Neural cell (in vitro differentiated cells): ENCODE measurements at regions not wholly inside any gene's neighbourhood (a gene's known extent, or its start where the extent isn't known, plus 50 kb on each side); places are given as distances from the start of the nearest gene placed in this dataset.

Experiments
- H2AFZ ChIP-seq: fragments of 200-600, 300-800 bp; sonication (generic), shearing (Covaris generic); 2 replicates; pipeline ENCODE4 v1.6.0; 2014; ENCODE audit warnings: low read depth, mild to moderate bottlenecking, antibody characterized with exemption, low read length, moderate library complexity
- H3F3A ChIP-seq: fragments of 200-600 bp; shearing (Covaris generic); 2 replicates; pipeline ENCODE4 v1.6.1; 2016; ENCODE audit warnings: mild to moderate bottlenecking, moderate library complexity, mixed read lengths, antibody characterized with exemption, low read length; ENCODE audit not compliant: insufficient read depth, poor library complexity, severe bottlenecking
- H3K27ac ChIP-seq: fragments of 200-600, 300-800 bp; sonication (generic), shearing (Covaris generic); 2 replicates; pipeline ENCODE4 v1.5.1; 2014; ENCODE audit warnings: mild to moderate bottlenecking, low read length, moderate library complexity
- H3K27me3 ChIP-seq: fragments of 300-800, 200-600 bp; sonication (generic), shearing (Covaris generic); 2 replicates; pipeline ENCODE4 v1.6.0; 2014; ENCODE audit warnings: mild to moderate bottlenecking, low read depth, low read length, moderate library complexity; ENCODE audit not compliant: insufficient read depth
- H3K36me3 ChIP-seq: fragments of 300-800, 200-600 bp; sonication (generic), shearing (Covaris generic); 2 replicates; pipeline ENCODE4 v1.5.1; 2014; ENCODE audit warnings: mild to moderate bottlenecking, antibody characterized with exemption, low read length, moderate library complexity; ENCODE audit not compliant: insufficient read depth
- H3K4me2 ChIP-seq: fragments of 300-800, 200-600 bp; sonication (generic), shearing (Covaris generic); 2 replicates; pipeline ENCODE4 v1.6.0; 2014; ENCODE audit warnings: mild to moderate bottlenecking, low read length
- H3K4me3 ChIP-seq: fragments of 300-800, 200-600 bp; sonication (generic), shearing (Covaris generic); 2 replicates; pipeline ENCODE4 v1.5.1; 2014; ENCODE audit warnings: mild to moderate bottlenecking, low read length, moderate library complexity
- H3K79me2 ChIP-seq: fragments of 200-600 bp; shearing (Covaris generic); replicated peaks from 2 replicates; pipeline ENCODE4 v1.6.0; 2014; ENCODE audit warnings: mild to moderate bottlenecking, low read length, moderate library complexity; ENCODE audit not compliant: insufficient read depth
- H3K9ac ChIP-seq: fragments of 300-800, 200-600 bp; sonication (generic), shearing (Covaris generic); 2 replicates; pipeline ENCODE4 v1.6.1; 2016; ENCODE audit warnings: mild to moderate bottlenecking, low read length, mixed read lengths
- H3K9me2 ChIP-seq: fragments of 200-600 bp; shearing (Covaris generic); 2 replicates; pipeline ENCODE4 v1.6.1; 2016; ENCODE audit warnings: mild to moderate bottlenecking, low read length, mixed read lengths; ENCODE audit not compliant: insufficient read depth
- H3K9me3 ChIP-seq: fragments of 200-600, 300-800 bp; sonication (generic), shearing (Covaris generic); 2 replicates; pipeline ENCODE4 v1.6.1; 2016; ENCODE audit warnings: mild to moderate bottlenecking, mixed run types, low read length, moderate library complexity, mixed read lengths
- H4K20me1 ChIP-seq: fragments of 200-600 bp; shearing (Covaris generic); 2 replicates; pipeline ENCODE4 v1.6.1; 2016; ENCODE audit warnings: mild to moderate bottlenecking, mixed run types; ENCODE audit not compliant: insufficient read depth
- EP300 ChIP-seq: fragments of 450-650 bp; conservative IDR thresholded peaks from 2 replicates; pipeline ENCODE4 v1.6.1; 2014; ENCODE audit warnings: antibody characterized with exemption, mild to moderate bottlenecking, moderate library complexity; ENCODE audit not compliant: poor library complexity, severe bottlenecking
- EZH2 ChIP-seq: fragments of 200-600, 300-800 bp; shearing (Covaris generic), sonication (generic); IDR thresholded peaks from 2 replicates; pipeline ENCODE4 v1.6.1; 2014; ENCODE audit warnings: antibody characterized with exemption, low read length, borderline replicate concordance, mild to moderate bottlenecking; ENCODE audit not compliant: insufficient read depth, poor library complexity, severe bottlenecking
- MXI1 ChIP-seq: fragments of 450-650 bp; conservative IDR thresholded peaks from 2 replicates; pipeline ENCODE4 v1.6.1; 2014; ENCODE audit warnings: antibody characterized with exemption, mild to moderate bottlenecking; ENCODE audit not compliant: poor library complexity, severe bottlenecking
- POLR2AphosphoS5 ChIP-seq: IDR thresholded peaks from 2 replicates; pipeline ENCODE4 v1.6.1; 2012
- RAD21 ChIP-seq: fragments of 450-650 bp; conservative IDR thresholded peaks from 2 replicates; pipeline ENCODE4 v1.6.1; 2014; ENCODE audit warnings: antibody characterized with exemption, mild to moderate bottlenecking, moderate library complexity
- SMC3 ChIP-seq: fragments of 450-650 bp; conservative IDR thresholded peaks from 2 replicates; pipeline ENCODE4 v1.6.1; 2014; ENCODE audit warnings: antibody characterized with exemption, mild to moderate bottlenecking, moderate library complexity; ENCODE audit not compliant: poor library complexity
- TAF1 ChIP-seq: IDR thresholded peaks from 2 replicates; pipeline ENCODE4 v1.6.1; 2012; ENCODE audit warnings: low read depth
- TF ChIP-seq, protein P1 (sequence below): fragments of 450-650 bp; IDR thresholded peaks from 2 replicates; pipeline ENCODE4 v1.5.1; 2014; ENCODE audit warnings: antibody characterized with exemption, mild to moderate bottlenecking, moderate library complexity; ENCODE audit not compliant: poor library complexity, severe bottlenecking
- TF ChIP-seq, protein P2 (sequence below): IDR thresholded peaks from 2 replicates; pipeline ENCODE4 v1.6.1; 2012; ENCODE audit warnings: borderline replicate concordance

DNA sequence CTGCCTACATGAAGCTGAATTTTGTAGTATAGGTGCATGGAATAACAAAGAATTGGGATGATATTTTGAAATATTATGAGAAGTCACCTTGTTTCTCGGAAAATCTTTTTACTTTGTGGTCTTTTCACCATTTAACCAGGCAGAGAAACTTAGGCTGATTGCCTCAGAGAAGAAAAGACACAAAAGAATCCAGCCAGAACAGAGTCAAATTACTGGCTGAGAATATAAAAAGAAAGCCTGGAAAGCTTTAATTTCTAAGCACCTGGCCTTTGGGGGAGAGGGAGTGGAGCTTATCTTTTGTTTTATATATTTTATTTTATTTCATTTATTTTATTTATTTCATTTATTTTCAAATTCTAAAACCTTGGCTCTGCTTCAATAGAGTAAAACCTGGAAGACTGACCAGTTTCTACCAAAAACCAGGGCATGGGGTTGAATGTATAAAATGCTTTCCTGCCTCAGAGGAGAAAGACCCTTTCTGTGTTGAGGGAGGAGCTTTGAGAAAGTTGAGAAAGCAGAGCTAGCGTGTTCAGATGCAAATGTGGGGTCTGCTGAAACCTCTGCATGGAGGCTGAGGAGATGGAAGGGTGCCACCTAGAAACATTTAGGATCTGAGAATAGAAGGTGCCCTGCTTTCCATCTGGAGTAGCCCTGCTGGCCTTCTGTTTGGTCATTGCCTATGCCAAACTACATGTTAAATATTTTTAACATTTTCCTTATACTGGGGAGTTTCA is 81.6 kb downstream of the NREP start:
- Histone ChIP-seq H3K36me3 (no peaks in the 10 kb centered on the region), H3K27ac (no peak overlapping the region), H3K9ac (no peak overlapping the region), H3K79me2 (no peaks in the 10 kb centered on the region), H3F3A (no peaks in the 10 kb centered on the region), H3K4me3 (no peak overlapping the region), H3K9me2 (no peaks in the 10 kb centered on the region), H3K27me3 (no peaks in the 10 kb centered on the region), H3K4me2 (no peak overlapping the region), H3K9me3 (no peaks in the 10 kb centered on the region), H4K20me1 (no peaks in the 10 kb centered on the region), H2AFZ (no peak overlapping the region)
- no peak for TF ChIP-seq MXI1
- TF ChIP-seq, protein P1, sequence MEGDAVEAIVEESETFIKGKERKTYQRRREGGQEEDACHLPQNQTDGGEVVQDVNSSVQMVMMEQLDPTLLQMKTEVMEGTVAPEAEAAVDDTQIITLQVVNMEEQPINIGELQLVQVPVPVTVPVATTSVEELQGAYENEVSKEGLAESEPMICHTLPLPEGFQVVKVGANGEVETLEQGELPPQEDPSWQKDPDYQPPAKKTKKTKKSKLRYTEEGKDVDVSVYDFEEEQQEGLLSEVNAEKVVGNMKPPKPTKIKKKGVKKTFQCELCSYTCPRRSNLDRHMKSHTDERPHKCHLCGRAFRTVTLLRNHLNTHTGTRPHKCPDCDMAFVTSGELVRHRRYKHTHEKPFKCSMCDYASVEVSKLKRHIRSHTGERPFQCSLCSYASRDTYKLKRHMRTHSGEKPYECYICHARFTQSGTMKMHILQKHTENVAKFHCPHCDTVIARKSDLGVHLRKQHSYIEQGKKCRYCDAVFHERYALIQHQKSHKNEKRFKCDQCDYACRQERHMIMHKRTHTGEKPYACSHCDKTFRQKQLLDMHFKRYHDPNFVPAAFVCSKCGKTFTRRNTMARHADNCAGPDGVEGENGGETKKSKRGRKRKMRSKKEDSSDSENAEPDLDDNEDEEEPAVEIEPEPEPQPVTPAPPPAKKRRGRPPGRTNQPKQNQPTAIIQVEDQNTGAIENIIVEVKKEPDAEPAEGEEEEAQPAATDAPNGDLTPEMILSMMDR, result no peak
- TF ChIP-seq, protein P2, sequence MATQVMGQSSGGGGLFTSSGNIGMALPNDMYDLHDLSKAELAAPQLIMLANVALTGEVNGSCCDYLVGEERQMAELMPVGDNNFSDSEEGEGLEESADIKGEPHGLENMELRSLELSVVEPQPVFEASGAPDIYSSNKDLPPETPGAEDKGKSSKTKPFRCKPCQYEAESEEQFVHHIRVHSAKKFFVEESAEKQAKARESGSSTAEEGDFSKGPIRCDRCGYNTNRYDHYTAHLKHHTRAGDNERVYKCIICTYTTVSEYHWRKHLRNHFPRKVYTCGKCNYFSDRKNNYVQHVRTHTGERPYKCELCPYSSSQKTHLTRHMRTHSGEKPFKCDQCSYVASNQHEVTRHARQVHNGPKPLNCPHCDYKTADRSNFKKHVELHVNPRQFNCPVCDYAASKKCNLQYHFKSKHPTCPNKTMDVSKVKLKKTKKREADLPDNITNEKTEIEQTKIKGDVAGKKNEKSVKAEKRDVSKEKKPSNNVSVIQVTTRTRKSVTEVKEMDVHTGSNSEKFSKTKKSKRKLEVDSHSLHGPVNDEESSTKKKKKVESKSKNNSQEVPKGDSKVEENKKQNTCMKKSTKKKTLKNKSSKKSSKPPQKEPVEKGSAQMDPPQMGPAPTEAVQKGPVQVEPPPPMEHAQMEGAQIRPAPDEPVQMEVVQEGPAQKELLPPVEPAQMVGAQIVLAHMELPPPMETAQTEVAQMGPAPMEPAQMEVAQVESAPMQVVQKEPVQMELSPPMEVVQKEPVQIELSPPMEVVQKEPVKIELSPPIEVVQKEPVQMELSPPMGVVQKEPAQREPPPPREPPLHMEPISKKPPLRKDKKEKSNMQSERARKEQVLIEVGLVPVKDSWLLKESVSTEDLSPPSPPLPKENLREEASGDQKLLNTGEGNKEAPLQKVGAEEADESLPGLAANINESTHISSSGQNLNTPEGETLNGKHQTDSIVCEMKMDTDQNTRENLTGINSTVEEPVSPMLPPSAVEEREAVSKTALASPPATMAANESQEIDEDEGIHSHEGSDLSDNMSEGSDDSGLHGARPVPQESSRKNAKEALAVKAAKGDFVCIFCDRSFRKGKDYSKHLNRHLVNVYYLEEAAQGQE, result no peak
- TF ChIP-seq TAF1, result no peak
- TF ChIP-seq POLR2AphosphoS5, result no peak
- no peak for TF ChIP-seq RAD21
- no peak for TF ChIP-seq EZH2
- TF ChIP-seq SMC3, result no peak
- TF ChIP-seq EP300, result no peak

DNA sequence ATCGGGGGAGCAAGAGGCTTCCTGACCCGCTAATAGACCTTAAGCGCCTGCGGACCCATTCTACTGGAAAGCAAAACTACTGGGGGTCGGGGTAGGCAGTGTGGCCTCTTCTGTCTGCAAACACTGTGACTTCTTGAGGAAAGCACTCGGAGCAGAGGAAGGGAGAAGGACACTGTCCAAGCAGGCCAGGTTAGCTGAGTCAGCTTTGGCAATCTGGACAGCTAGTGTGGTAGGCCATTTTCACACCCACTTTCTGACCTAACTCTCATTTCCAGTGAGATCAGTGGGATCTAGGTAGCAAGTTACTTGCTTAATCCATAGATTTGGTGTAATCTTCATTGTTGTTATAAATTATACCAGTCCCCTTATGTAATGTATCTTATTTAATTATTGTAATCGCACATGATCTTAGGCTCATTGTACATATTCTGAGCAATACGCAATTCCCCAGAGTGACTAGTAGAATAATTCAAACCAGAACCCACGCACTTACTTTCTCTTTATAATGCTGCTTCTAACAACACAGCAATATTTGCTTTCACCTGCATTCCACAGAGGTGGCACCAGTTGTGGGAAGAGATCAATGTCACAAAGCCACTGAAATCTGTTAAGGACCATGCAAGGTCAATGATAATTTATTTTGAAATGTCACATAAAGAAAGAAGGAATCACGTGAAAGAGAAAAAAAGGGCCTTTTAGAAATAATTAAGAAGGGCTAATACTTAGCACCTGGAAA is 82.9 kb downstream of the NREP start:
- H3K27me3 ChIP-seq, result no peaks in the 10 kb centered on the region
- no peak overlapping the region for H2AFZ ChIP-seq
- no peak overlapping the region for H3K4me3 ChIP-seq
- no peaks in the 10 kb centered on the region for H3K9me3 ChIP-seq
- TF ChIP-seq POLR2AphosphoS5 (no peak), SMC3 (no peak), EZH2 (no peak), TAF1 (no peak), EP300 (no peak), RAD21 (no peak), MXI1 (no peak)
- TF ChIP-seq, protein P1, result no peak
- TF ChIP-seq, protein P2, result no peak
- no peaks in the 10 kb centered on the region for H3F3A ChIP-seq
- no peak overlapping the region for H3K9ac ChIP-seq
- H3K4me2 ChIP-seq, result no peak overlapping the region
- no peaks in the 10 kb centered on the region for H3K36me3 ChIP-seq
- H3K9me2 ChIP-seq, result no peaks in the 10 kb centered on the region
- no peaks in the 10 kb centered on the region for H4K20me1 ChIP-seq
- H3K79me2 ChIP-seq, result no peaks in the 10 kb centered on the region
- no peak overlapping the region for H3K27ac ChIP-seq
